Glutamatergic neuron (in vitro differentiated cells): ENCODE measurements at regions not wholly inside any gene's neighbourhood (a gene's known extent, or its start where the extent isn't known, plus 50 kb on each side); places are given as distances from the start of the nearest gene placed in this dataset.
"Not testable (repeated sequence)": the region's sequence is repeated elsewhere in the genome, so short reads cannot be mapped to it uniquely, and the experiment has no call there.

ENCODE experiments used
- DNase-seq: peaks from one replicate; pipeline ENCODE4 v3.0.0; 2022
- H3K27ac Mint-ChIP-seq: one replicate; pipeline ENCODE4 v1.8.0; 2020; ENCODE audit warnings: mild to moderate bottlenecking, mixed read lengths, inconsistent platforms; ENCODE audit not compliant: unreplicated experiment
- H3K27me3 Mint-ChIP-seq: one replicate; pipeline ENCODE4 v1.8.0; 2020; ENCODE audit warnings: mild to moderate bottlenecking, moderate library complexity, mixed read lengths, inconsistent platforms; ENCODE audit not compliant: unreplicated experiment
- H3K36me3 Mint-ChIP-seq: one replicate; pipeline ENCODE4 v1.8.0; 2020; ENCODE audit warnings: mild to moderate bottlenecking, mixed read lengths, inconsistent platforms; ENCODE audit not compliant: unreplicated experiment
- H3K4me1 Mint-ChIP-seq: one replicate; pipeline ENCODE4 v1.8.0; 2020; ENCODE audit warnings: mild to moderate bottlenecking, low read depth, mixed read lengths, inconsistent platforms; ENCODE audit not compliant: unreplicated experiment
- H3K4me3 Mint-ChIP-seq: one replicate; pipeline ENCODE4 v1.8.0; 2020; ENCODE audit warnings: mild to moderate bottlenecking, mixed read lengths, inconsistent platforms; ENCODE audit not compliant: unreplicated experiment
- H3K9me3 Mint-ChIP-seq: one replicate; pipeline ENCODE4 v1.8.0; 2020; ENCODE audit warnings: mild to moderate bottlenecking, moderate library complexity, mixed read lengths, inconsistent platforms; ENCODE audit not compliant: unreplicated experiment
- CTCF ChIP-seq: fragments of 200-600 bp; sonication (generic); IDR thresholded peaks from one replicate; pipeline ENCODE4 v1.5.0; 2021; ENCODE audit not compliant: partially characterized antibody, unreplicated experiment

GRCh38 chrX:63192366-63193041, 158.6 kb downstream of the SPIN4 start:
- not testable (repeated sequence) for DNase-seq, H3K27ac Mint-ChIP-seq, H3K9me3 Mint-ChIP-seq, H3K36me3 Mint-ChIP-seq, H3K27me3 Mint-ChIP-seq, H3K4me1 Mint-ChIP-seq, H3K4me3 Mint-ChIP-seq

- no peak overlapping the region for H3K4me3 Mint-ChIP-seq
- no peaks in the 10 kb centered on the region for H3K4me1 Mint-ChIP-seq
- no peaks in the 10 kb centered on the region for H3K36me3 Mint-ChIP-seq
- H3K27me3 Mint-ChIP-seq, result no peaks in the 10 kb centered on the region
- peaks cover 5% of the 10 kb centered on the region for H3K9me3 Mint-ChIP-seq
- TF ChIP-seq CTCF, result no peak
- no peak for DNase-seq
- no peak overlapping the region for H3K27ac Mint-ChIP-seq
Measured at GRCh38 chrX:63186137-63186536, 165.0 kb downstream of the SPIN4 start.

- H3K9me3 Mint-ChIP-seq, H3K27me3 Mint-ChIP-seq, H3K4me3 Mint-ChIP-seq, H3K36me3 Mint-ChIP-seq, DNase-seq, H3K27ac Mint-ChIP-seq, H3K4me1 Mint-ChIP-seq: not testable (repeated sequence)
Measured at GRCh38 chrX:63179852-63180251, 171.3 kb downstream of the SPIN4 start.

- H3K27ac Mint-ChIP-seq, H3K36me3 Mint-ChIP-seq, DNase-seq, H3K4me3 Mint-ChIP-seq, H3K4me1 Mint-ChIP-seq, H3K9me3 Mint-ChIP-seq, H3K27me3 Mint-ChIP-seq: not testable (repeated sequence)
Measured at GRCh38 chrX:63176578-63176977, 174.6 kb downstream of the SPIN4 start.

GRCh38 chrX:63173841-63174718, 177.1 kb downstream of the SPIN4 start:
- H3K36me3 Mint-ChIP-seq, H3K4me3 Mint-ChIP-seq, H3K4me1 Mint-ChIP-seq, H3K27ac Mint-ChIP-seq, DNase-seq, H3K27me3 Mint-ChIP-seq, H3K9me3 Mint-ChIP-seq: not testable (repeated sequence)

GRCh38 chrX:63169416-63169815, 181.7 kb downstream of the SPIN4 start:
- H3K4me1 Mint-ChIP-seq, H3K9me3 Mint-ChIP-seq, H3K27ac Mint-ChIP-seq, DNase-seq, H3K4me3 Mint-ChIP-seq, H3K27me3 Mint-ChIP-seq, H3K36me3 Mint-ChIP-seq: not testable (repeated sequence)

- not testable (repeated sequence) for H3K36me3 Mint-ChIP-seq, DNase-seq, H3K27ac Mint-ChIP-seq, H3K27me3 Mint-ChIP-seq, H3K4me1 Mint-ChIP-seq, H3K9me3 Mint-ChIP-seq, H3K4me3 Mint-ChIP-seq
Measured at GRCh38 chrX:63168949-63169348, 182.2 kb downstream of the SPIN4 start.

GRCh38 chrX:63167002-63167401, 184.1 kb downstream of the SPIN4 start:
- DNase-seq, H3K4me3 Mint-ChIP-seq, H3K27ac Mint-ChIP-seq, H3K36me3 Mint-ChIP-seq, H3K4me1 Mint-ChIP-seq, H3K9me3 Mint-ChIP-seq, H3K27me3 Mint-ChIP-seq: not testable (repeated sequence)

- DNase-seq, H3K36me3 Mint-ChIP-seq, H3K4me3 Mint-ChIP-seq, H3K4me1 Mint-ChIP-seq, H3K27me3 Mint-ChIP-seq, H3K27ac Mint-ChIP-seq, H3K9me3 Mint-ChIP-seq: not testable (repeated sequence)
Measured at GRCh38 chrX:63160994-63161393, 190.1 kb downstream of the SPIN4 start.

- not testable (repeated sequence) for DNase-seq, H3K9me3 Mint-ChIP-seq, H3K4me3 Mint-ChIP-seq, H3K27me3 Mint-ChIP-seq, H3K4me1 Mint-ChIP-seq, H3K27ac Mint-ChIP-seq, H3K36me3 Mint-ChIP-seq
Measured at GRCh38 chrX:63160340-63160739, 190.8 kb downstream of the SPIN4 start.

GRCh38 chrX:63145526-63145925, 205.6 kb downstream of the SPIN4 start:
- H3K4me1 Mint-ChIP-seq, H3K27me3 Mint-ChIP-seq, H3K36me3 Mint-ChIP-seq, H3K4me3 Mint-ChIP-seq, H3K27ac Mint-ChIP-seq, DNase-seq, H3K9me3 Mint-ChIP-seq: not testable (repeated sequence)
